HFFc6 (cell line): ENCODE measurements at regions not wholly inside any gene's neighbourhood (a gene's known extent, or its start where the extent isn't known, plus 50 kb on each side); places are given as distances from the start of the nearest gene placed in this dataset.
"Not testable (repeated sequence)": the region's sequence is repeated elsewhere in the genome, so short reads cannot be mapped to it uniquely, and the experiment has no call there.

Experiments used
- DNase-seq: peaks from one replicate; pipeline ENCODE4 v3.0.0-alpha.2; 2018
- H3K27ac Mint-ChIP-seq: 2 replicates; pipeline ENCODE4 v1.8.0; 2020; ENCODE audit warnings: mild to moderate bottlenecking, mixed read lengths
- H3K27me3 Mint-ChIP-seq: 2 replicates; pipeline ENCODE4 v1.8.0; 2021; ENCODE audit warnings: mild to moderate bottlenecking, moderate library complexity, mixed read lengths; ENCODE audit not compliant: insufficient read depth
- H3K36me3 Mint-ChIP-seq: 2 replicates; pipeline ENCODE4 v1.8.0; 2021; ENCODE audit warnings: low read depth, mixed read lengths
- H3K4me1 Mint-ChIP-seq: 2 replicates; pipeline ENCODE4 v1.8.0; 2020; ENCODE audit warnings: low read depth, mixed read lengths
- H3K4me3 Mint-ChIP-seq: 2 replicates; pipeline ENCODE4 v1.8.0; 2020; ENCODE audit warnings: mild to moderate bottlenecking, moderate library complexity, mixed read lengths
- H3K9me3 Mint-ChIP-seq: 2 replicates; pipeline ENCODE4 v1.8.0; 2020; ENCODE audit warnings: mild to moderate bottlenecking, mixed read lengths
- CTCF ChIP-seq: fragments of 200-600 bp; sonication (generic); IDR thresholded peaks from 2 replicates; pipeline ENCODE4 v1.5.0; 2021; ENCODE audit warnings: antibody characterized with exemption, mild to moderate bottlenecking

GRCh38 chr7:51376420-51377092 lies 59.9 kb upstream of the COBL start:
- peak; percentile 48 for DNase-seq
- Mint-ChIP-seq H3K4me3 (no peak overlapping the region), H3K9me3 (peaks cover 5% of the 10 kb centered on the region; the same call in 1 of the 2 replicates), H3K4me1 (peaks cover 6% of the 10 kb centered on the region; the same call in 1 of the 2 replicates), H3K27me3 (peaks cover 3% of the 10 kb centered on the region), H3K36me3 (no peaks in the 10 kb centered on the region), H3K27ac (no peak overlapping the region)
- no peak for TF ChIP-seq CTCF

GRCh38 chr7:51374936-51375335 lies 58.3 kb upstream of the COBL start:
- DNase-seq, result no peak
- TF ChIP-seq CTCF, result no peak
- Mint-ChIP-seq H3K4me1 (peaks cover 6% of the 10 kb centered on the region; the same call in 1 of the 2 replicates), H3K36me3 (no peaks in the 10 kb centered on the region), H3K27ac (no peak overlapping the region), H3K4me3 (no peak overlapping the region), H3K27me3 (peaks cover 1% of the 10 kb centered on the region), H3K9me3 (peaks cover 5% of the 10 kb centered on the region; the same call in 1 of the 2 replicates)

GRCh38 chr7:51373607-51374006 lies 57.0 kb upstream of the COBL start:
- not testable (repeated sequence) for H3K27me3 Mint-ChIP-seq, H3K4me1 Mint-ChIP-seq, DNase-seq, H3K27ac Mint-ChIP-seq, H3K9me3 Mint-ChIP-seq, H3K4me3 Mint-ChIP-seq, H3K36me3 Mint-ChIP-seq

- no peak for DNase-seq
- Mint-ChIP-seq H3K4me3 (no peak overlapping the region), H3K4me1 (no peaks in the 10 kb centered on the region), H3K9me3 (no peaks in the 10 kb centered on the region), H3K27ac (no peak overlapping the region), H3K27me3 (peaks cover 5% of the 10 kb centered on the region; the same call in 1 of the 2 replicates), H3K36me3 (no peaks in the 10 kb centered on the region)
- TF ChIP-seq CTCF, result peak; percentile 53
Measured at GRCh38 chr7:51369746-51370145, 53.1 kb upstream of the COBL start.

- H3K27ac Mint-ChIP-seq, DNase-seq, H3K27me3 Mint-ChIP-seq, H3K9me3 Mint-ChIP-seq, H3K4me1 Mint-ChIP-seq, H3K36me3 Mint-ChIP-seq, H3K4me3 Mint-ChIP-seq: not testable (repeated sequence)
Measured at GRCh38 chr7:51369228-51369627, 52.6 kb upstream of the COBL start.

- Mint-ChIP-seq H3K4me1 (no peaks in the 10 kb centered on the region), H3K36me3 (no peaks in the 10 kb centered on the region), H3K9me3 (no peaks in the 10 kb centered on the region), H3K4me3 (no peak overlapping the region), H3K27ac (no peak overlapping the region), H3K27me3 (peaks cover 5% of the 10 kb centered on the region)
- DNase-seq, result no peak
- no peak for TF ChIP-seq CTCF
Measured at GRCh38 chr7:51368334-51368733, 51.7 kb upstream of the COBL start.

GRCh38 chr7:51367614-51367968 lies 51.0 kb upstream of the COBL start:
- Mint-ChIP-seq H3K27ac (no peak overlapping the region), H3K36me3 (no peaks in the 10 kb centered on the region), H3K4me1 (no peaks in the 10 kb centered on the region), H3K4me3 (no peak overlapping the region), H3K9me3 (peaks cover 3% of the 10 kb centered on the region; the same call in 1 of the 2 replicates), H3K27me3 (peaks cover 5% of the 10 kb centered on the region)
- no peak for DNase-seq
- TF ChIP-seq CTCF, result no peak
